ENCODE measurements at regions not wholly inside any gene's neighbourhood (a gene's known extent, or its start where the extent isn't known, plus 50 kb on each side); places are given as distances from the start of the nearest gene placed in this dataset.
A peak's percentile ranks its signal among the peaks of the same experiment; 100 is the strongest.
"Not testable (repeated sequence)": the region's sequence is repeated elsewhere in the genome, so short reads cannot be mapped to it uniquely, and the experiment has no call there.

DNA sequence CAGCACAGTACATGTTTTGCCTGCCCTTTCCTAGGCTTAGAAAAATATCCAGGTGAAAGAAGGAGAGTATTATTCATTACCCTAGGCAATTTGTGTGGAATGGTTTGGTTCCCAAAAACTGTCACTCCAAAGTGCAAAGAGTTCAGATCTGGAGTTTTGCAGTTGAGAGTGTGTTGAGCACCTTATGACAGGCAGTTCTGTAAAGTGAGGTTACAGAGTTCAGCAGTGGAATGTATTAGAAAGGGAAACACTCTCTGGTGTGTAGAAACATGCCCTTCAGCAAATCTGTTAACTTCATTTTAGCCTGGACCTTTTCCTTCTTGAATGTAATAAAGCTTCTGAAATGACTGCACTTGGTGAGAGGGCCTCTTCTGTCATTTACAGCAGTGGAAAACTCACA lies 154.0 kb upstream of the SSTR1 start:
- DNase-seq (ENCODE audit: low read depth in 2 of 2), result no peak

DNA sequence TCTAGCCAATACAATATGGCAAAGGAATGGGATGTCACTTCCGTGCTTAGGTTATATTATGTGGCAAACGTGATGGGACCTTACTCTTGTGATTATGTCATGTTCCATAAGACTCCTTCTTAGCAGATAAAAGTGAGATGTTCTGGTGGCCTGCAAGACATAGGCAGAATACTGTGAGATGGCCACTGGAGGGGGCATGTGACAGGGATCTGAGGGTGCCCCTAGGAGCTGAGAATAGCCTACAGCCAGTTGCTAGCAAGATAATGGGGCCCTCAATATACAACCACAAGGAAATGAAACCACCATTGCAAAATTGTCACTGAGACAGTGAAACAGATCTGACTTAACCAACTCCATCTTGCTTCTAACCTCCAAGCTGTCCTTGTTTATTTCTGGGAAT lies 151.4 kb upstream of the SSTR1 start:
- no peak for DNase-seq (ENCODE audit: low read depth in 2 of 2)

- not testable (repeated sequence) for DNase-seq (ENCODE audit: low read depth in 2 of 2)
Observed at GRCh38 chr14:38062223-38062622, 145.5 kb upstream of the SSTR1 start.

DNA sequence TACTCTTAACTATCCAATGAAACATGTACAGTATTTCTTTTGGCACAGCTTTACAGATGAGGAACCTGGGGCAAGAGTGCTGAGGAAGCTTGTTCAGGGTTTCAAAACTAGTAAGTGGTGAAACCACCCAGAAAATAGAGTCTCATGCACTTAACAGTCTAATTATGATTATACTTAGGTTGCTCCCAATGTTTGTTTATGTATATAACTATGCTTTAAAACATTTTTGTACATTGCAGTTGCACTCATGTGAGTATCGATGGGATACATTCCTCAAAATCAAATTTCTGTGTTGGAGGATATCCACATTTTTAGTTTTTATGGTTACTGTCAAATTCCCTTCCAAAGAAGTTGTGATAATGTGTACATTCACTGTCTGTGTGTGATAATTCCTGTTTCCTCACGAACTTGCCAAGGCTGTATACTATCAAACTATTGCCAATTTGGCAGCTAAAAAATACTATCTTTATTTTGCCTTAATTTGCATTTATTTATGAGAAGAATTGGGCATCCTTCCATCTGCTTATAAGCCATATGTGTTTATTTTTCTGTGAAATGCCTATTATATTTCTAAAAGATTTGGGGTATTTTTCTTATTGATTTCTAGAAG lies 143.9 kb upstream of the SSTR1 start:
- DNase-seq (ENCODE audit: low read depth in 2 of 2), result no peak

DNA sequence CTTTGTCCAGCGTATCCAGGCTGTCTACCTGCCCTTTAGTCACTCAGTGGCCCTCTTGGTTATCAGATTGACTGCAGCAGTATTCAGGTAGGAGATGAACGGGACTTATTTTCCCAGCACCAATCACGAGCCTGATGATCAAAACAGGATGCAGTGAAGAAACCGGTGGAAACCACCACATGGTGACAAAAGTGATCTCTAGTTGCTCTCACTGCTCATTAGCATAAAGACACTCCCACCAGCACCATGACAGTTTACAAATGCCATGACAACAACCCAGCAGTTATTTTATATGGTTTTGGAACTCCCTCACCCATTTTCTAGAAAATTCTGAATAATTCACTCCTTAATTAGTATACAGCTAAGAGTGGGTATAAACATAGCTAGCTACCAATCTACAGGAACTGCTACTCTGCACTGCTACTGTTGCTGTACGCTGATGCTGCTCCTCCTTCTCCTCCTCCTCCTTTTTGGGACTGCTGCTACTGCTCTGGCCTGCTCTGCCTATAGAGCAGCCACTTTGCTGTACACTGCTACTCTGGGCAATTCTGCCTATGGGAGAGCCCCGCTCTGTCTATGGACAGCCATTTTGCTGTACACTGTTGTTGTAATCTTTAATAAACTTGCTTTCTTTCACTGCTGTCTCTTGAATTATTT lies 142.5 kb upstream of the SSTR1 start:
- DNase-seq (ENCODE audit: low read depth in 2 of 2), result peak in 1 of 2 donors; percentile 23

- no peak for DNase-seq (ENCODE audit: low read depth in 2 of 2)
Observed at GRCh38 chr14:38070061-38070588, 137.6 kb upstream of the SSTR1 start.

DNA sequence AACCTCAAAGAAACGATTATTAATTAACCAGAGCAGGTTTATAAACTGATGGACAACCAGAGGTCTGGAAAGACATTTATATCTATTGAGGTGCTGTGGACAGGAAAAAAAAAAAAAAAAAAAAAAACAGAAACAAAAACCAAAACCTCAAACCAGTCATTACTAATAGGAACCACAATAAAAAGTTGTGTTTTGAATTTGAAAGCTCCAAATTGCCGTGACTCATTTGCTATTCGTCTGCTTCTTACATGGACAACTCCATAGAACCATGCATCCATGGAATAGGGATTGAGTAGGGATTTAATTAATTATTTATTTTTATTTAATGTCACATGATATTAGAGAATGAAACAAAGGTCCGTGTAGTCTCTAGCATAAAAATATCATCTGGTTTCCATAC lies 134.1 kb upstream of the SSTR1 start:
- DNase-seq (ENCODE audit: low read depth in 2 of 2), result no peak

- no peak for DNase-seq (ENCODE audit: low read depth in 2 of 2)
Observed at GRCh38 chr14:38074081-38074480, 133.6 kb upstream of the SSTR1 start.

DNA sequence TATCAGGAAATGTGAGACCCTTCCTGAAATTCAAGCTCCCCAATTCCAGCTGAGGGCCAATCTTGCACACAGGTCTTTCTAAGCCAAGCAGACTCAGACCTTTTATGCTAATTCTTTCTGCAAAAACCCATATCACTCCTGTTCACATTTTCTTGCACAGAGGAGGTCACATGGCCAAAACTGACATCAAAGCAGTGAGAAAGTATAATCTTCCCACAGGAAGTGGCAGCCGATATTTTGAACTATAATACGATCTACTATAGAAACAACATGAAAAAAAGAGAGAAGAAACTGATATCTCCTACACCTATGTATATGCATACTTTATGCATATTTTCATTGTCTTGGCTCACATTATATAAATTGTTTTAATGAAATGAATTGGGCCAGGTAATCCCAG lies 132.9 kb upstream of the SSTR1 start:
- DNase-seq (ENCODE audit: low read depth in 2 of 2), result no peak

- DNase-seq (ENCODE audit: low read depth in 2 of 2), result no peak
Observed at GRCh38 chr14:38078393-38078792, 129.3 kb upstream of the SSTR1 start.

GRCh38 chr14:38079268-38079667 lies 128.4 kb upstream of the SSTR1 start:
- DNase-seq (ENCODE audit: low read depth in 2 of 2), result no peak

- no peak for DNase-seq (ENCODE audit: low read depth in 2 of 2)
Observed at GRCh38 chr14:38079886-38080285, 127.8 kb upstream of the SSTR1 start.

GRCh38 chr14:38080696-38081095 lies 127.0 kb upstream of the SSTR1 start:
- no peak for DNase-seq (ENCODE audit: low read depth in 2 of 2)

- DNase-seq (ENCODE audit: low read depth in 2 of 2), result no peak
Observed at GRCh38 chr14:38083039-38083438, 124.7 kb upstream of the SSTR1 start.

- no peak for DNase-seq (ENCODE audit: low read depth in 2 of 2)
Observed at GRCh38 chr14:38089123-38089522, 118.6 kb upstream of the SSTR1 start.

DNA sequence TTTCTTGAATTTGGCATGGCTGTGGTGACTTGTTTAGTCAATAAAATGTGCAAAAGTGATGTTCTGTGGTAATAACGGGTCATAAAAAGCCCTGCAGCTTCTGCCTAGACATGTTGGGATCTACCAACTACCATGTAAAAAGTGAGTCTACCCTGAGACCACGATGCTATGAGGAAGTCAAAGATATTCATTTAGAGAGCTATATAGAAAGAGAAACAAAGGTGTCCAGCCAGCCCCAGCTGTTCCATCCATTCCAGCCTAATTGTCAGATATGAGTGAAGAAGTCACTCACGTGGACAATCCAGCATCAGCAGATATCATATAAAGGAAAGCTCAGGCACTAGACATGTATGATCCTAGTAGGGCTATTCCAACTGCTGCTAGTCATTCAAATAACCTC lies 117.2 kb upstream of the SSTR1 start:
- DNase-seq (ENCODE audit: low read depth in 2 of 2), result no peak

- no peak for DNase-seq (ENCODE audit: low read depth in 2 of 2)
Observed at GRCh38 chr14:38098074-38098836, 109.4 kb upstream of the SSTR1 start.

DNA sequence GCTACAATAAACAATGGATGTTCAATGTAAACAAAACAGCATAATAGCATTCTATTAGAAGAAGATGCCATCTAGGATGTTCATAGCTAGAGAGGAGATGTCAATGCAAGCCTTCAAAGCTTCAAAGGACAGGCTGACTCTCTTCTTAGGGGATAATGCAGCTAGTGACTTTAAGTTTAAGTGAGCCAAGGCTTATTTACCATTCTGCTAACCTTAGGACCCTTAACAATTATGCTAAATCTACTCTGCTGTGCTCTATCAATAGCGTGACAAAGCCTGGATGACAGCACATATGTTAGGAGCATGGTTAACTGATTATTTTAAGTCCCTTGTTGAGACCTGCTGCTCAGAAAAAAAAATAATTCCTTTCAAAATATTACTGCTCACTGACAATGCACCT lies 106.0 kb upstream of the SSTR1 start:
- no peak for DNase-seq (ENCODE audit: low read depth in 2 of 2)

GRCh38 chr14:38103542-38104225 lies 104.0 kb upstream of the SSTR1 start:
- no peak for DNase-seq (ENCODE audit: low read depth in 2 of 2)

- no peak for DNase-seq (ENCODE audit: low read depth in 2 of 2)
Observed at GRCh38 chr14:38105106-38105702, 102.5 kb upstream of the SSTR1 start.

- no peak for DNase-seq (ENCODE audit: low read depth in 2 of 2)
Observed at GRCh38 chr14:38107216-38107631, 100.5 kb upstream of the SSTR1 start.

GRCh38 chr14:38108681-38109080 lies 99.0 kb upstream of the SSTR1 start:
- DNase-seq (ENCODE audit: low read depth in 2 of 2), result no peak

All from stimulated activated CD4-positive, alpha-beta T cell treated with anti-CD3 and anti-CD28 coated beads, Interleukin-4, amount 100 ng/mL, for 48 hours (primary cell).